ENCODE measurements at regions not wholly inside any gene's neighbourhood (a gene's known extent, or its start where the extent isn't known, plus 50 kb on each side); places are given as distances from the start of the nearest gene placed in this dataset.

- TF ChIP-seq POLR2AphosphoS5 (IDR thresholded peaks at IDR 0.05) = no peak
- no peak for TF ChIP-seq CTCF (IDR thresholded peaks at IDR 0.05)
- no peak for TF ChIP-seq EP300 (IDR thresholded peaks at IDR 0.05)
Measured at GRCh38 chr6:168161371-168161750, 82.3 kb upstream of the FRMD1 start.

Data from stomach (tissue), 4 donors.